Prostate gland (tissue), 2 donors: ENCODE measurements at regions not wholly inside any gene's neighbourhood (a gene's known extent, or its start where the extent isn't known, plus 50 kb on each side); places are given as distances from the start of the nearest gene placed in this dataset.

Experiments used
- DNase-seq: peaks from one replicate; pipeline ENCODE4 v3.0.0-alpha.2; 2019; ENCODE audit warnings: low spot score
- H3K27ac ChIP-seq, 2 donors: fragments of 200-600 bp; sonication (generic); 2 replicates each; pipeline ENCODE4 v1.5.1; 2017 to 2019
- H3K27me3 ChIP-seq: fragments of 200-600 bp; sonication (generic); replicated peaks from 2 replicates; pipeline ENCODE4 v1.5.1; 2019; ENCODE audit not compliant: insufficient read depth
- H3K36me3 ChIP-seq, 2 donors: fragments of 200-600 bp; sonication (generic); 1 replicate in 1 of 2; 2 replicates in 1 of 2; pipeline versions ENCODE4 v1.5.1 to v1.8.1; 2017 to 2019
- H3K4me1 ChIP-seq: fragments of 200-600 bp; sonication (generic); replicated peaks from 2 replicates; pipeline ENCODE4 v1.5.1; 2019
- H3K4me3 ChIP-seq, 2 donors: fragments of 200-600 bp; sonication (generic); 2 replicates each; pipeline ENCODE4 v1.5.1; 2017 to 2019
- H3K9me3 ChIP-seq: fragments of 200-600 bp; sonication (generic); 2 replicates; pipeline ENCODE4 v1.5.1; 2017
- CTCF ChIP-seq, 4 experiments: fragments of 200-600 bp in 2 of 4; fragments of 450-650 bp in 2 of 4; sonication (generic) in 2 of 4; IDR thresholded peaks; 1 replicate in 3 of 4; 2 replicates in 1 of 4; pipeline ENCODE4 v1.5.1; 2016 to 2019; ENCODE audit warnings: antibody characterized with exemption in 4 of 4, mild to moderate bottlenecking in 2 of 4, moderate library complexity in 2 of 4
- POLR2A ChIP-seq: fragments of 450-650 bp; IDR thresholded peaks from one replicate; pipeline ENCODE4 v1.6.1; 2016; ENCODE audit warnings: antibody characterized with exemption, mild to moderate bottlenecking
- POLR2AphosphoS5 ChIP-seq: sonication (generic); formaldehyde crosslinking; IDR thresholded peaks from one replicate; pipeline ENCODE4 v1.6.1; 2017; ENCODE audit warnings: antibody characterized with exemption
- WGBS: methylation state at CpG from one replicate; pipeline ENCODE4 v1.1.5; 2018; 5-methylcytosine and 5-hydroxymethylcytosine counted together
- intact Hi-C: fragments of 100-400 bp; cut with DNase I; formaldehyde crosslinking; loops from one replicate; pipeline ENCODE4 v1.14.2; 2022

- DNase-seq, result no peak
- intact Hi-C loops, result no loop called here
- no peak overlapping the region for H3K4me3 ChIP-seq
- 80% methylated on average over 2 of the region's 2 CpGs for WGBS
- H3K27ac ChIP-seq, result no peak overlapping the region
- H3K36me3 ChIP-seq, result no peaks in the 10 kb centered on the region
- TF ChIP-seq CTCF (IDR thresholded peaks at IDR 0.05) (no peak), POLR2AphosphoS5 (no peak), POLR2A (no peak)
- no peaks in the 10 kb centered on the region for H3K9me3 ChIP-seq
- no peaks in the 10 kb centered on the region for H3K27me3 ChIP-seq
- no peaks in the 10 kb centered on the region for H3K4me1 ChIP-seq
These were observed 298.0 kb upstream of the TANK start for GRCh38 chr2:160862226-160862625.

- TF ChIP-seq CTCF (IDR thresholded peaks at IDR 0.05), result no peak
- TF ChIP-seq POLR2A, result no peak
- TF ChIP-seq POLR2AphosphoS5, result no peak
These were observed 291.3 kb upstream of the TANK start for GRCh38 chr2:160868891-160869290.

GRCh38 chr2:160869411-160869810 is 290.8 kb upstream of the TANK start:
- WGBS, result 55% methylated on average over 2 of the region's 2 CpGs
- Histone ChIP-seq H3K9me3 (no peaks in the 10 kb centered on the region), H3K4me3 (no peak overlapping the region), H3K27me3 (no peaks in the 10 kb centered on the region), H3K4me1 (no peaks in the 10 kb centered on the region), H3K27ac (no peak overlapping the region), H3K36me3 (no peaks in the 10 kb centered on the region)
- no peak for DNase-seq
- intact Hi-C loops, result no loop called here
- no peak for TF ChIP-seq POLR2AphosphoS5
- TF ChIP-seq CTCF (IDR thresholded peaks at IDR 0.05), result no peak
- no peak for TF ChIP-seq POLR2A

More at GRCh38 chr2:160868891-160869290, 291.3 kb upstream of the TANK start:
- DNase-seq, result no peak
- Histone ChIP-seq H3K27me3 (no peaks in the 10 kb centered on the region), H3K9me3 (no peaks in the 10 kb centered on the region), H3K36me3 (no peaks in the 10 kb centered on the region), H3K27ac (no peak overlapping the region), H3K4me1 (no peaks in the 10 kb centered on the region), H3K4me3 (no peak overlapping the region)
- intact Hi-C loops, result no loop called here
- 70% methylated on average over 3 of the region's 3 CpGs for WGBS

GRCh38 chr2:160870729-160871465 is 289.3 kb upstream of the TANK start:
- WGBS, result 37% methylated on average over 6 of the region's 6 CpGs
- Histone ChIP-seq H3K36me3 (no peaks in the 10 kb centered on the region), H3K4me1 (no peaks in the 10 kb centered on the region), H3K27ac (no peak overlapping the region), H3K27me3 (no peaks in the 10 kb centered on the region), H3K4me3 (no peak overlapping the region), H3K9me3 (no peaks in the 10 kb centered on the region)
- no peak for DNase-seq
- intact Hi-C loops, result no loop called here
- no peak for TF ChIP-seq CTCF (IDR thresholded peaks at IDR 0.05)
- no peak for TF ChIP-seq POLR2A
- TF ChIP-seq POLR2AphosphoS5, result no peak

- Histone ChIP-seq H3K27me3 (no peaks in the 10 kb centered on the region), H3K4me3 (no peak overlapping the region), H3K36me3 (no peaks in the 10 kb centered on the region), H3K9me3 (no peaks in the 10 kb centered on the region), H3K4me1 (no peaks in the 10 kb centered on the region), H3K27ac (no peak overlapping the region)
- DNase-seq, result no peak
- intact Hi-C loops, result no loop called here
- no peak for TF ChIP-seq POLR2AphosphoS5
- whole genome bisulfite sequencing, result 89% methylated on average over 7 of the region's 7 CpGs
These were observed 288.3 kb upstream of the TANK start for GRCh38 chr2:160871953-160872352.
